HepG2 (cell line): ENCODE measurements at regions not wholly inside any gene's neighbourhood (a gene's known extent, or its start where the extent isn't known, plus 50 kb on each side); places are given as distances from the start of the nearest gene placed in this dataset.

Source experiments
- ATAC-seq: fragments of 200-7000 bp; cut with Tn5 transposase; 3 replicates; pipeline ENCODE4 v1.9.1; 2020; ENCODE audit warnings: mild to moderate bottlenecking, moderate library complexity
- BruUV-seq: library from RNA; stranded (reverse); fragments of 400-500 nt; replicated peaks from 2 replicates; lab custom pipeline; 2021; lab: Mats Ljungman, UMichigan
- CTCF ChIA-PET: fragments of 300-600 bp; formaldehyde crosslinking; extraction: SDS; loops from one replicate; lab custom pipeline; 2021; ENCODE audit warnings: low total read pairs, inconsistent platforms, low intra/inter-chr PET ratio; lab: Yijun Ruan, JAX
- POLR2A ChIA-PET: fragments of 350-600 bp; sonication (Branson Sonifier 250); formaldehyde crosslinking; loops from one replicate; lab custom pipeline; 2020; ENCODE audit warnings: antibody characterized with exemption, inconsistent platforms; lab: Yijun Ruan, JAX
- DNase-seq: peaks from one replicate; pipeline ENCODE4 v3.0.0-alpha.2; 2015; ENCODE audit warnings: low spot score
- FAIRE-seq: peaks from 3 replicates; lab custom pipeline; 2011; peaks lifted over from hg19 to GRCh38; lab: Jason Lieb, UNC
- H2AFZ ChIP-seq: one replicate; pipeline ENCODE4 v1.6.1; 2011; ENCODE audit warnings: low read length, inconsistent platforms
- H3K27ac ChIP-seq: fragments of 300-600 bp; 3 replicates; pipeline ENCODE4 v1.8.0; 2011; ENCODE audit warnings: mixed run types, mild to moderate bottlenecking, mixed read lengths, low read length, inconsistent platforms; ENCODE audit not compliant: insufficient read depth; ENCODE audit errors: extremely low read length
- H3K27me3 ChIP-seq, 2 experiments: fragments of 200-600 bp in 1 of 2; 2 replicates in 1 of 2; 3 replicates in 1 of 2; pipeline versions ENCODE4 v1.6.0 to v1.8.0; 2011; ENCODE audit warnings: low read length in 2 of 2, mild to moderate bottlenecking in 2 of 2, moderate library complexity in 2 of 2, inconsistent platforms in 1 of 2; ENCODE audit not compliant: insufficient read depth in 2 of 2, control insufficient read depth in 1 of 2
- H3K36me3 ChIP-seq, 2 experiments: fragments of 200-600 bp in 1 of 2; replicated peaks in 1 of 2; 2 replicates in 1 of 2; 3 replicates in 1 of 2; pipeline versions ENCODE4 v1.5.1 to v1.8.0; 2011; ENCODE audit warnings: low read length in 2 of 2, inconsistent platforms in 1 of 2; ENCODE audit not compliant: insufficient read depth in 2 of 2, control insufficient read depth in 1 of 2
- H3K4me1 ChIP-seq: 2 replicates; pipeline ENCODE4 v1.5.1; 2012; ENCODE audit warnings: low read length, inconsistent platforms; ENCODE audit not compliant: insufficient read depth
- H3K4me2 ChIP-seq: 2 replicates; pipeline ENCODE4 v1.6.0; 2011; ENCODE audit warnings: low read depth, low read length, inconsistent platforms
- H3K4me3 ChIP-seq, 3 experiments: fragments of 200-600 bp in 1 of 3; sonication (generic), shearing (Covaris generic) in 1 of 3; replicated peaks in 1 of 3; 2 replicates each; pipeline ENCODE4 v1.5.1; 2011 to 2016; ENCODE audit warnings: low read length in 3 of 3, inconsistent platforms in 2 of 3, low read depth in 2 of 3, mild to moderate bottlenecking in 2 of 3, control low read depth in 1 of 3, mixed read lengths in 1 of 3; ENCODE audit not compliant: insufficient read depth in 1 of 3
- H3K79me2 ChIP-seq: one replicate; pipeline ENCODE4 v1.6.1; 2011; ENCODE audit warnings: low read length, inconsistent platforms; ENCODE audit not compliant: insufficient read depth
- H3K9ac ChIP-seq: 2 replicates; pipeline ENCODE4 v1.6.0; 2011; ENCODE audit warnings: mild to moderate bottlenecking, low read depth, low read length, inconsistent platforms; ENCODE audit not compliant: insufficient read depth
- H3K9me3 ChIP-seq: 2 replicates; pipeline ENCODE4 v1.5.1; 2012; ENCODE audit warnings: mild to moderate bottlenecking, low read length
- H4K20me1 ChIP-seq: 2 replicates; pipeline ENCODE4 v1.6.0; 2011; ENCODE audit warnings: inconsistent platforms, mild to moderate bottlenecking, low read length, moderate library complexity; ENCODE audit not compliant: insufficient read depth
- HIVEP1 ChIP-seq: sonication (generic); formaldehyde crosslinking; IDR thresholded peaks from 2 replicates; pipeline ENCODE4 v1.4.0; 2020; ENCODE audit warnings: mild to moderate bottlenecking, missing genetic modification reagents
- PITX1 ChIP-seq: sonication (generic); formaldehyde crosslinking; IDR thresholded peaks from 2 replicates; pipeline ENCODE4 v1.5.1; 2020; ENCODE audit warnings: mild to moderate bottlenecking, missing genetic modification reagents
- RARA ChIP-seq: IDR thresholded peaks from 2 replicates; pipeline ENCODE4 v1.6.1; 2016; ENCODE audit warnings: missing genetic modification reagents, missing compliant biosample characterization
- WGBS: methylation state at CpG from one replicate; pipeline ENCODE4 v1.1.6; 2017; ENCODE audit warnings: low lambda C conversion rate; 5-methylcytosine and 5-hydroxymethylcytosine counted together
- in situ Hi-C: cut with HindIII; loops from 2 replicates; pipeline ENCODE4 v1.10.0; 2017; ENCODE audit warnings: low pct_unique_long_range_greater_than_20kb; ENCODE audit not compliant: extremely low pct_ligation_motif_present
- intact Hi-C: fragments of 100-400 bp; cut with micrococcal nuclease; formaldehyde crosslinking; loops from one replicate; pipeline ENCODE4 v1.10.0; 2022; ENCODE audit not compliant: unreplicated experiment
- TF ChIP-seq, protein P1 (sequence below): sonication (generic); formaldehyde crosslinking; IDR thresholded peaks from 2 replicates; pipeline ENCODE4 v1.9.0; 2021; ENCODE audit warnings: missing genetic modification reagents, borderline replicate concordance
- TF ChIP-seq, protein P2 (sequence below): sonication (generic); formaldehyde crosslinking; IDR thresholded peaks from 2 replicates; pipeline ENCODE4 v1.4.0; 2020; ENCODE audit warnings: missing genetic modification reagents

DNA sequence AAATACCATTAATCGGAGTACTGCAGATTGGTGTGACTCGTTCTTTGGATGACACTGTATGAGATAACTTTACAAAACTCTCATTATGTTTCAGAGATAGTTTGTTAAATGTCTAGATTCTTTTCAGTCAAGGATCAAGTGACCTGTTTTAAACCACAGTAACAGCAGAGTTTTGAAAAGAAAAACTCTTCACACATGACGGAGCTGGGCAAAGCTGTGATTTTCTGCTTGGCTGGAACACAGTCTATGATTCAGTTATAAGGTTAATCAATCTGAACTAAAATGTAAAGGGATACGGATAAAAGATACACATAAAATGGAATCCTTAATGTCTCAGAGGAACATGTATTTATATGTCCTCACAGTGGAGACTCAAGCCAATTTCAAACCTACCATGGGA is 573.2 kb downstream of the PRKD1 start:
- H3K27ac ChIP-seq, result no peak overlapping the region
- WGBS, result 3% methylated on average over 4 of the region's 4 CpGs
- H2AFZ ChIP-seq, result no peak overlapping the region
- H3K27me3 ChIP-seq, result no peaks in the 10 kb centered on the region
- H3K79me2 ChIP-seq, result no peaks in the 10 kb centered on the region
- DNase-seq (no peak), ATAC-seq (no peak), FAIRE-seq (no peak)
- H3K4me2 ChIP-seq, result no peak overlapping the region
- H3K9me3 ChIP-seq, result peaks cover 74% of the 10 kb centered on the region
- no peak overlapping the region for H3K4me3 ChIP-seq
- no peaks in the 10 kb centered on the region for H3K36me3 ChIP-seq
- ChIA-PET POLR2A (no interaction called here), CTCF (no interaction called here)
- BruUV-seq, result no TSS peak
- in situ Hi-C loops (no loop called here), intact Hi-C loops (no loop called here)
- H3K4me1 ChIP-seq, result no peaks in the 10 kb centered on the region
- H3K9ac ChIP-seq, result no peak overlapping the region
- no peaks in the 10 kb centered on the region for H4K20me1 ChIP-seq
- TF ChIP-seq, protein P1, sequence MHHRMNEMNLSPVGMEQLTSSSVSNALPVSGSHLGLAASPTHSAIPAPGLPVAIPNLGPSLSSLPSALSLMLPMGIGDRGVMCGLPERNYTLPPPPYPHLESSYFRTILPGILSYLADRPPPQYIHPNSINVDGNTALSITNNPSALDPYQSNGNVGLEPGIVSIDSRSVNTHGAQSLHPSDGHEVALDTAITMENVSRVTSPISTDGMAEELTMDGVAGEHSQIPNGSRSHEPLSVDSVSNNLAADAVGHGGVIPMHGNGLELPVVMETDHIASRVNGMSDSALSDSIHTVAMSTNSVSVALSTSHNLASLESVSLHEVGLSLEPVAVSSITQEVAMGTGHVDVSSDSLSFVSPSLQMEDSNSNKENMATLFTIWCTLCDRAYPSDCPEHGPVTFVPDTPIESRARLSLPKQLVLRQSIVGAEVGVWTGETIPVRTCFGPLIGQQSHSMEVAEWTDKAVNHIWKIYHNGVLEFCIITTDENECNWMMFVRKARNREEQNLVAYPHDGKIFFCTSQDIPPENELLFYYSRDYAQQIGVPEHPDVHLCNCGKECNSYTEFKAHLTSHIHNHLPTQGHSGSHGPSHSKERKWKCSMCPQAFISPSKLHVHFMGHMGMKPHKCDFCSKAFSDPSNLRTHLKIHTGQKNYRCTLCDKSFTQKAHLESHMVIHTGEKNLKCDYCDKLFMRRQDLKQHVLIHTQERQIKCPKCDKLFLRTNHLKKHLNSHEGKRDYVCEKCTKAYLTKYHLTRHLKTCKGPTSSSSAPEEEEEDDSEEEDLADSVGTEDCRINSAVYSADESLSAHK, result no peak
- TF ChIP-seq, protein P2, sequence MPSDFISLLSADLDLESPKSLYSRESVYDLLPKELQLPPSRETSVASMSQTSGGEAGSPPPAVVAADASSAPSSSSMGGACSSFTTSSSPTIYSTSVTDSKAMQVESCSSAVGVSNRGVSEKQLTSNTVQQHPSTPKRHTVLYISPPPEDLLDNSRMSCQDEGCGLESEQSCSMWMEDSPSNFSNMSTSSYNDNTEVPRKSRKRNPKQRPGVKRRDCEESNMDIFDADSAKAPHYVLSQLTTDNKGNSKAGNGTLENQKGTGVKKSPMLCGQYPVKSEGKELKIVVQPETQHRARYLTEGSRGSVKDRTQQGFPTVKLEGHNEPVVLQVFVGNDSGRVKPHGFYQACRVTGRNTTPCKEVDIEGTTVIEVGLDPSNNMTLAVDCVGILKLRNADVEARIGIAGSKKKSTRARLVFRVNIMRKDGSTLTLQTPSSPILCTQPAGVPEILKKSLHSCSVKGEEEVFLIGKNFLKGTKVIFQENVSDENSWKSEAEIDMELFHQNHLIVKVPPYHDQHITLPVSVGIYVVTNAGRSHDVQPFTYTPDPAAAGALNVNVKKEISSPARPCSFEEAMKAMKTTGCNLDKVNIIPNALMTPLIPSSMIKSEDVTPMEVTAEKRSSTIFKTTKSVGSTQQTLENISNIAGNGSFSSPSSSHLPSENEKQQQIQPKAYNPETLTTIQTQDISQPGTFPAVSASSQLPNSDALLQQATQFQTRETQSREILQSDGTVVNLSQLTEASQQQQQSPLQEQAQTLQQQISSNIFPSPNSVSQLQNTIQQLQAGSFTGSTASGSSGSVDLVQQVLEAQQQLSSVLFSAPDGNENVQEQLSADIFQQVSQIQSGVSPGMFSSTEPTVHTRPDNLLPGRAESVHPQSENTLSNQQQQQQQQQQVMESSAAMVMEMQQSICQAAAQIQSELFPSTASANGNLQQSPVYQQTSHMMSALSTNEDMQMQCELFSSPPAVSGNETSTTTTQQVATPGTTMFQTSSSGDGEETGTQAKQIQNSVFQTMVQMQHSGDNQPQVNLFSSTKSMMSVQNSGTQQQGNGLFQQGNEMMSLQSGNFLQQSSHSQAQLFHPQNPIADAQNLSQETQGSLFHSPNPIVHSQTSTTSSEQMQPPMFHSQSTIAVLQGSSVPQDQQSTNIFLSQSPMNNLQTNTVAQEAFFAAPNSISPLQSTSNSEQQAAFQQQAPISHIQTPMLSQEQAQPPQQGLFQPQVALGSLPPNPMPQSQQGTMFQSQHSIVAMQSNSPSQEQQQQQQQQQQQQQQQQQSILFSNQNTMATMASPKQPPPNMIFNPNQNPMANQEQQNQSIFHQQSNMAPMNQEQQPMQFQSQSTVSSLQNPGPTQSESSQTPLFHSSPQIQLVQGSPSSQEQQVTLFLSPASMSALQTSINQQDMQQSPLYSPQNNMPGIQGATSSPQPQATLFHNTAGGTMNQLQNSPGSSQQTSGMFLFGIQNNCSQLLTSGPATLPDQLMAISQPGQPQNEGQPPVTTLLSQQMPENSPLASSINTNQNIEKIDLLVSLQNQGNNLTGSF (CRISPR knock-in tag), result no peak
- TF ChIP-seq HIVEP1 (CRISPR knock-in tag), result no peak
- no peak for TF ChIP-seq PITX1 (CRISPR knock-in tag)
- no peak for TF ChIP-seq RARA (CRISPR knock-in tag)
